Brain microvascular endothelial cell (primary cell): ENCODE measurements at regions not wholly inside any gene's neighbourhood (a gene's known extent, or its start where the extent isn't known, plus 50 kb on each side); places are given as distances from the start of the nearest gene placed in this dataset.

Experiments used
- DNase-seq: peaks from one replicate; pipeline ENCODE4 v3.0.0-alpha.2; 2020
- H3K27ac ChIP-seq: fragments of 250-450 bp; sonication (Bioruptor Pico); 2 replicates; pipeline ENCODE4 v1.5.1; 2020; ENCODE audit warnings: mild to moderate bottlenecking, moderate library complexity
- H3K27me3 ChIP-seq: fragments of 250-450 bp; sonication (Bioruptor Pico); replicated peaks from 2 replicates; pipeline ENCODE4 v1.5.1; 2020; ENCODE audit warnings: mild to moderate bottlenecking
- H3K36me3 ChIP-seq: fragments of 250-450 bp; sonication (Bioruptor Pico); replicated peaks from 2 replicates; pipeline ENCODE4 v1.5.1; 2020; ENCODE audit warnings: mild to moderate bottlenecking
- H3K4me3 ChIP-seq: 2 replicates; pipeline ENCODE4 v1.5.1; 2011; ENCODE audit warnings: low read depth, mild to moderate bottlenecking, control low read depth, low read length, moderate library complexity
- in situ Hi-C: cut with HindIII; loops from 2 replicates; pipeline ENCODE4 v1.10.0; 2017; ENCODE audit warnings: low sequenced_read_pairs, low pct_ligation_motif_present
- TF ChIP-seq, protein P1 (sequence below): IDR thresholded peaks from 2 replicates; pipeline ENCODE4 v1.5.1; 2011; ENCODE audit warnings: low read depth, mild to moderate bottlenecking, moderate library complexity, low read length, control low read depth, inconsistent platforms; ENCODE audit errors: missing control alignments

DNA sequence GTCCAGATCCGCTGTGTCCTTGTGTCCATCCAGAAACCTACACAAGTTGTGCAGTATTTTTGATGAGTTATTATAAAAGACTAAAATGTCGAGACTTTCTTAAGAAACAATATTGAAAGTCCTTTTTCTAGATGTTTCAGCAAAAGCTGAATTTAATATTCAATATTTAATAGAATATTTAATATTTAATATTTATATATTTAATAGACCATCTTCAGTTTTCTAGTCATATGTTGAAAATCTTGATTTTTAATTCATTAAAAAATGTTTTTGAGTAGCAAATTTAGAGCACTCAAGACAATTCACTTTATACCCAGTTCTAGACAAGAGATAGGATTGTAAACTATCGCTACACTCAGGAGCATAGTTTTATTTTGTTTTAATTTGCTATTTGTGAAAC, 447.8 kb downstream of the SLITRK5 start:
- TF ChIP-seq, protein P1, sequence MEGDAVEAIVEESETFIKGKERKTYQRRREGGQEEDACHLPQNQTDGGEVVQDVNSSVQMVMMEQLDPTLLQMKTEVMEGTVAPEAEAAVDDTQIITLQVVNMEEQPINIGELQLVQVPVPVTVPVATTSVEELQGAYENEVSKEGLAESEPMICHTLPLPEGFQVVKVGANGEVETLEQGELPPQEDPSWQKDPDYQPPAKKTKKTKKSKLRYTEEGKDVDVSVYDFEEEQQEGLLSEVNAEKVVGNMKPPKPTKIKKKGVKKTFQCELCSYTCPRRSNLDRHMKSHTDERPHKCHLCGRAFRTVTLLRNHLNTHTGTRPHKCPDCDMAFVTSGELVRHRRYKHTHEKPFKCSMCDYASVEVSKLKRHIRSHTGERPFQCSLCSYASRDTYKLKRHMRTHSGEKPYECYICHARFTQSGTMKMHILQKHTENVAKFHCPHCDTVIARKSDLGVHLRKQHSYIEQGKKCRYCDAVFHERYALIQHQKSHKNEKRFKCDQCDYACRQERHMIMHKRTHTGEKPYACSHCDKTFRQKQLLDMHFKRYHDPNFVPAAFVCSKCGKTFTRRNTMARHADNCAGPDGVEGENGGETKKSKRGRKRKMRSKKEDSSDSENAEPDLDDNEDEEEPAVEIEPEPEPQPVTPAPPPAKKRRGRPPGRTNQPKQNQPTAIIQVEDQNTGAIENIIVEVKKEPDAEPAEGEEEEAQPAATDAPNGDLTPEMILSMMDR, result no peak
- no peak for DNase-seq
- Histone ChIP-seq H3K36me3 (no peaks in the 10 kb centered on the region), H3K27me3 (no peaks in the 10 kb centered on the region), H3K4me3 (no peak overlapping the region), H3K27ac (no peak overlapping the region)
- in situ Hi-C loops, result no loop called here

DNA sequence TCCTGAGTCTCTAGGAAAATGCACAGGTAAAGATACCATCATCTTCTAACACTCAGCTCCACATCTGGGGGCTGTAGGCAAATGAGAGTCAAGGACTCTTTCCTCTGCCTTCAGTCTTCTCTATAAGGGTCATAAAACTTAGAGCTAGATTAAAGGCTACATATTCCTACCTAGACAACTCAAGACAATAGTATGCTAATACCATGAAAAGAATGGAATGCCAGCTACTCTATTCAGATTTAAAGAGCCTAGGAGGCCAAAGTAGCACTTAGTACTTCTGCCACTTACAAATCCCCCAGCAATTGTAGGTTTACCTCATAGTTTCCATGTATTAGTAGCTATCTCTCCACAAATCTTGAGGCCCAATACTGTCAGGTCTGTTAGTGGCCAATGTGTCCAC, 453.0 kb downstream of the SLITRK5 start:
- Histone ChIP-seq H3K27me3 (no peaks in the 10 kb centered on the region), H3K36me3 (no peaks in the 10 kb centered on the region), H3K27ac (no peak overlapping the region), H3K4me3 (no peak overlapping the region)
- in situ Hi-C loops, result no loop called here
- TF ChIP-seq, protein P1, result no peak
- DNase-seq, result no peak

DNA sequence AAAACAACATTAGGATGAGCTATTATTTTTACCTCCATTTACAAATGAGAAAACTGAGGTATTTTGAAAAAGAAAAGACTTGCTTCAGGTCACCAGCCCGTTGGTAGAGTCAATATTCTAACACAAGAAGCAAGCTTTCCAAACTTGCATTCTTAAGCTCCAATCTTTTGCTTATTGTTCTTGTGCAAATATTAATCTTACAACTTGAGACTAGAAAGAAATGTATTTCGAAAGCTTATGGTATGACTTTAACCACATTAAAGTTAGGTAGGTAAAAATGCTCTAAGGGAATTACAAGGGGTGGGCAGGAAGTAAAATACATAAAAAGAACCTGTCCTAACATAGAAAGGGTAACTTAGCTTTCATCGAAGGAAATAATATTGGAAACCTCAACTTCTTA, 453.9 kb downstream of the SLITRK5 start:
- in situ Hi-C loops, result no loop called here
- Histone ChIP-seq H3K4me3 (no peak overlapping the region), H3K36me3 (no peaks in the 10 kb centered on the region), H3K27me3 (no peaks in the 10 kb centered on the region), H3K27ac (no peak overlapping the region)
- TF ChIP-seq, protein P1, result no peak
- DNase-seq, result no peak

DNA sequence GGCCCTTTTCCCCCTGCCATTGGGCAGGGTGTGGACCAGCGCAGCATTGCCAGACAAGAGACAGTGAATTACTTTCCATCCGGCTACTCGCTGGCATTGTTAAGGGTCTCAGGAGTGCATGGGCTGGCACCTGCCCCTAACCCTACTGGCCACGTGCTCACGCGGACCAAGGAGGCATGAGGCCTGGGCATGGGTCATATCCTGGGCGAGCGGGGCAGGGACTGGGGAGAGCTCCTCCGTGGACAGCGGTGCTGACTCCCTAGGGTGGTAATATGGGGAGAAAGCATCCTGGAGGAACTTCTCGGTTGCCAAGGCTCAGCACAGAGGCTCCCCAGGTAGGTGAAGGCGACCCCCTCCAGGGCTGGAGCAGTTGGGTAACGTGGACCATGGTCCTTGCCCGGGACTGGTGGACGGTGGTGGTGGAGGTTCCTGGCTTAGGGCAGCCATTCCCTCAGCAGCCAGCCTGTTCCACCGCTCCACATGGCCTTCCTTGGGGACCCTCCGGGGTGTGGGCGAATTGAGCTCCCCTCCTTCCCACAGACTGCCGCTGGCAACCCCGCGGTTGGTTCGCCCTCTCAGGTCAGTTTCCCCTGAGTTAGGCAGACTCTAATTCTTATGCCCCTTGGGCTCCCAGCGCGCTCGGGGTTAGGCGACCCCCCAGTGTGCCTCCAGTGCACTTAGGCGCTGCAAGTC, 465.1 kb downstream of the SLITRK5 start:
- H3K36me3 ChIP-seq, result no peaks in the 10 kb centered on the region
- no peak overlapping the region for H3K27ac ChIP-seq
- no peak for DNase-seq
- in situ Hi-C loops, result no loop called here
- no peak overlapping the region for H3K4me3 ChIP-seq
- TF ChIP-seq, protein P1, result no peak
- H3K27me3 ChIP-seq, result no peaks in the 10 kb centered on the region

DNA sequence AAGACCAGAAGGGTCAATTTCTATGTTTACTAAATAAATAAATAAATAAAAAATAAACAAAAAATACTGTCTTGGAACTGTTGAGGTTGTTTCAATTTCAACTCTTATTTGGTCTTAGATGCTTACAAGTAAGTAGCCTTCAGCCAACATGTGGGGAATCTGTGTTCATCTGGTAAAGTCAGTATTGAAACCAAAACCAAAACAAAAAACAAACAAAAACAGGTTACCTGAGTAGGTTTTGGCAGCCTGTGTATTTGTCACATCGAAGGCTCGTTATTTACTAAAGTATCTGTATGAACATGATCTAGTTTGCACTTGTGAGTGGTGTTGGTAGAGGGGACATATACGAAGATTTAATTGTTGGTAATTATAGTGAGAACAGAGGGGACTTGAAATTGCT, 471.5 kb downstream of the SLITRK5 start:
- H3K27ac ChIP-seq, result no peak overlapping the region
- no peaks in the 10 kb centered on the region for H3K27me3 ChIP-seq
- in situ Hi-C loops, result no loop called here
- TF ChIP-seq, protein P1, result no peak
- DNase-seq, result no peak
- H3K36me3 ChIP-seq, result no peaks in the 10 kb centered on the region
- H3K4me3 ChIP-seq, result no peak overlapping the region

DNA sequence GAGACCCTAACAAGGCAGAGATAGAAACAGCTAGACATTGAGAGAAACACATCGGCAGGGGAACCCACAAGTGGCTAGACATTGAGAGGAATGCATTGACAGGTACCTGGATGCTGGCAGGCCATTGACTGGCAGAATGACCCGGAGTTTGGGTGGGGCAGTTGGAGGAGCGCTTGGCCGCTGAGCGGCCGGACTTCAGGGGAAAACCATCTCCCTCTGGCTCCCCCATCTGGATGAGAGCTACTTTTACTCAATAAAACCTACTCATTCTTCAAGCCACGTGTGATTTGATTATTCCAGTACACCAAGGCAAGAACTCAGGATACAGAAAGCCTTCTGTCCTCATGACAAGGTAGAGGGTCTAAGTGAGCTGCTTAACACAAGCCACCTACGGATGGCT, 473.4 kb downstream of the SLITRK5 start:
- TF ChIP-seq, protein P1, result no peak
- in situ Hi-C loops, result no loop called here
- no peak for DNase-seq

More for the DNA sequence above, 473.4 kb downstream of the SLITRK5 start:
- no peak overlapping the region for H3K4me3 ChIP-seq
- H3K27me3 ChIP-seq, result no peaks in the 10 kb centered on the region
- H3K27ac ChIP-seq, result no peak overlapping the region
- H3K36me3 ChIP-seq, result no peaks in the 10 kb centered on the region
